Endothelial cell of umbilical vein (primary cell): ENCODE measurements at regions not wholly inside any gene's neighbourhood (a gene's known extent, or its start where the extent isn't known, plus 50 kb on each side); places are given as distances from the start of the nearest gene placed in this dataset.

Experiments used
- BruUV-seq: library from RNA; stranded (reverse); fragments of 400-500 nt; replicated peaks from 2 replicates; lab custom pipeline; 2021; lab: Mats Ljungman, UMichigan
- CTCF ChIA-PET: fragments of 300-600, 350-600 bp; sonication (Branson Sonifier 250); formaldehyde crosslinking; loops from one replicate; lab custom pipeline; 2021; ENCODE audit warnings: antibody characterized with exemption, inconsistent platforms; lab: Charles Lee
- POLR2A ChIA-PET: fragments of 300-600, 350-600 bp; sonication (Branson Sonifier 250); formaldehyde crosslinking; loops from one replicate; lab custom pipeline; 2021; ENCODE audit warnings: antibody characterized with exemption, inconsistent platforms; lab: Charles Lee
- DNase-seq: peaks from one replicate; pipeline ENCODE4 v3.0.0-alpha.2; 2011; ENCODE audit warnings: low read depth, low spot score
- FAIRE-seq: peaks from 2 replicates; lab custom pipeline; 2011; peaks lifted over from hg19 to GRCh38; lab: Jason Lieb, UNC
- H2AFZ ChIP-seq: 2 replicates; pipeline ENCODE4 v1.6.0; 2012; ENCODE audit warnings: low read depth, low read length, control low read depth, inconsistent platforms
- H3K27ac ChIP-seq: 2 replicates; pipeline ENCODE4 v1.5.1; 2011; ENCODE audit warnings: low read depth, mild to moderate bottlenecking, control low read depth, low read length, moderate library complexity; ENCODE audit not compliant: insufficient read depth
- H3K27me3 ChIP-seq, 2 experiments: 2 replicates each; pipeline versions ENCODE4 v1.6.0 to v1.6.1; 2011; ENCODE audit warnings: low read length in 2 of 2, mixed read lengths in 1 of 2; ENCODE audit not compliant: control insufficient read depth in 2 of 2, insufficient read depth in 2 of 2
- H3K36me3 ChIP-seq, 2 experiments: 2 replicates in 1 of 2; 3 replicates in 1 of 2; pipeline ENCODE4 v1.5.1; 2011; ENCODE audit warnings: low read length in 2 of 2, mild to moderate bottlenecking in 1 of 2, moderate library complexity in 1 of 2; ENCODE audit not compliant: control insufficient read depth in 2 of 2, insufficient read depth in 2 of 2; ENCODE audit errors: extremely low read depth in 1 of 2
- H3K4me1 ChIP-seq: 3 replicates; pipeline ENCODE4 v1.5.1; 2011; ENCODE audit warnings: mild to moderate bottlenecking, low read length; ENCODE audit not compliant: control insufficient read depth, insufficient read depth; ENCODE audit errors: extremely low read depth
- H3K4me2 ChIP-seq: 2 replicates; pipeline ENCODE4 v1.6.1; 2011; ENCODE audit warnings: low read length, control low read depth, mixed read lengths; ENCODE audit not compliant: insufficient read depth
- H3K4me3 ChIP-seq, 3 experiments: fragments of 200-600 bp in 1 of 3; sonication (generic), shearing (Covaris generic) in 1 of 3; replicated peaks in 1 of 3; 2 replicates each; pipeline ENCODE4 v1.5.1; 2011 to 2016; ENCODE audit warnings: control low read depth in 3 of 3, low read length in 3 of 3, mild to moderate bottlenecking in 2 of 3, inconsistent platforms in 1 of 3, low read depth in 1 of 3, moderate library complexity in 1 of 3; ENCODE audit not compliant: insufficient read depth in 1 of 3
- H3K79me2 ChIP-seq: 2 replicates; pipeline ENCODE4 v1.6.0; 2012; ENCODE audit warnings: low read length, inconsistent platforms; ENCODE audit not compliant: control insufficient read depth, insufficient read depth
- H3K9ac ChIP-seq: replicated peaks from 2 replicates; pipeline ENCODE3; 2011; ENCODE audit warnings: low read length, control low read depth; ENCODE audit not compliant: insufficient read depth; ENCODE audit errors: extremely low read depth
- H3K9me1 ChIP-seq: replicated peaks from 3 replicates; pipeline ENCODE4 v1.6.0; 2011; ENCODE audit warnings: mild to moderate bottlenecking, low read length; ENCODE audit not compliant: control insufficient read depth, insufficient read depth; ENCODE audit errors: extremely low read depth
- H3K9me3 ChIP-seq: replicated peaks from 2 replicates; pipeline ENCODE4 v1.5.1; 2012; ENCODE audit warnings: low read length, inconsistent platforms; ENCODE audit not compliant: control insufficient read depth, insufficient read depth
- H4K20me1 ChIP-seq: replicated peaks from 2 replicates; pipeline ENCODE3; 2011; ENCODE audit warnings: mild to moderate bottlenecking, low read length; ENCODE audit not compliant: control insufficient read depth, insufficient read depth; ENCODE audit errors: extremely low read depth
- EZH2 ChIP-seq: IDR thresholded peaks from 2 replicates; pipeline ENCODE4 v1.6.1; 2012; ENCODE audit warnings: borderline replicate concordance, low read depth, mild to moderate bottlenecking, moderate library complexity, low read length, inconsistent platforms; ENCODE audit not compliant: severe bottlenecking
- FOS ChIP-seq: IDR thresholded peaks from 2 replicates; pipeline ENCODE4 v1.6.1; 2011; ENCODE audit warnings: mild to moderate bottlenecking, low read length, moderate library complexity, borderline replicate concordance; ENCODE audit not compliant: insufficient read depth
- GATA2 ChIP-seq: IDR thresholded peaks from 2 replicates; pipeline ENCODE4 v1.7.0; 2011; ENCODE audit warnings: low read depth, mild to moderate bottlenecking, moderate library complexity, mixed read lengths, low read length; ENCODE audit not compliant: insufficient read length, insufficient read depth
- JUN ChIP-seq: IDR thresholded peaks from 2 replicates; pipeline ENCODE4 v1.6.1; 2011; ENCODE audit warnings: borderline replicate concordance, low read depth; ENCODE audit not compliant: insufficient read length, insufficient read depth
- MYC ChIP-seq: IDR thresholded peaks from one replicate; pipeline ENCODE4 v1.6.1; 2011; ENCODE audit warnings: mild to moderate bottlenecking, low read depth, low read length
- POLR2A ChIP-seq: IDR thresholded peaks from 2 replicates; pipeline ENCODE4 v1.6.1; 2012; ENCODE audit warnings: low read depth, mild to moderate bottlenecking, control low read depth, low read length
- POLR2AphosphoS5 ChIP-seq: IDR thresholded peaks from 2 replicates; pipeline ENCODE4 v1.6.1; 2012; ENCODE audit warnings: low read depth, mild to moderate bottlenecking, control low read depth, low read length, moderate library complexity; ENCODE audit not compliant: insufficient read depth
- dilution Hi-C: fragments of 300-500 bp; cut with MboI; formaldehyde crosslinking; loops from one replicate; pipeline ENCODE4 v1.15.0; 2019; ENCODE audit warnings: low sequenced_read_pairs; ENCODE audit not compliant: extremely low pct_ligation_motif_present
- intact Hi-C: fragments of 100-400 bp; cut with micrococcal nuclease; formaldehyde crosslinking; loops from one replicate; pipeline ENCODE4 v1.10.0; 2022
- TF ChIP-seq, protein P1 (sequence below): IDR thresholded peaks from 2 replicates; pipeline ENCODE4 v1.6.1; 2011; ENCODE audit not compliant: insufficient read depth, insufficient read length
- TF ChIP-seq, protein P2 (sequence below), 2 donors: IDR thresholded peaks; 1 replicate in 1 of 2; 2 replicates in 1 of 2; pipeline ENCODE4 v1.5.1; 2011; ENCODE audit warnings: low read length in 2 of 2, mild to moderate bottlenecking in 2 of 2, moderate library complexity in 2 of 2, control low read depth in 1 of 2, inconsistent platforms in 1 of 2, low read depth in 1 of 2; ENCODE audit not compliant: insufficient read depth in 1 of 2; ENCODE audit errors: extremely low read depth in 1 of 2

DNA sequence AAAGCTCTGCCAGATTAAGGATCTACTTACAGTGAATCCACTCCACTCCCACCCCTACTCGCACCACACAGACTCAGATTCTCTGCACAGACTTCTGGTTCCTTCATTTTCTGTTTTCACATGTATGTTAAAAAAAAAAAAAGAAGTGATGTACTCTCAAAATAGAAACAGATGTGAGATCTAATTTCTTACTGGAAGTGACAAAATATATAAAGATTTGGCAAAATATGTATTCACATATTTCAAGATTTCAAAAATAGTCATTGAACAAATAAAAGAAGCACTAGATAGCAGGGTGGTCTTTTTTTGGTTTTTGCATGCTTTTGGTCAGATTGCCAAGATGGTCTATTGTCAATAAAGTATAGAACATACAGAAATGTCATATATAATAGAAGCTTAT, 379.2 kb downstream of the TMEM167A start:
- dilution Hi-C loops (no loop called here), intact Hi-C loops (no loop called here)
- ChIA-PET POLR2A (no interaction called here), CTCF (no interaction called here)
- DNase-seq = no peak
- TF ChIP-seq, protein P1, sequence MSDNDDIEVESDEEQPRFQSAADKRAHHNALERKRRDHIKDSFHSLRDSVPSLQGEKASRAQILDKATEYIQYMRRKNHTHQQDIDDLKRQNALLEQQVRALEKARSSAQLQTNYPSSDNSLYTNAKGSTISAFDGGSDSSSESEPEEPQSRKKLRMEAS = no peak
- TF ChIP-seq POLR2A = no peak
- no peak for TF ChIP-seq FOS
- TF ChIP-seq, protein P2, sequence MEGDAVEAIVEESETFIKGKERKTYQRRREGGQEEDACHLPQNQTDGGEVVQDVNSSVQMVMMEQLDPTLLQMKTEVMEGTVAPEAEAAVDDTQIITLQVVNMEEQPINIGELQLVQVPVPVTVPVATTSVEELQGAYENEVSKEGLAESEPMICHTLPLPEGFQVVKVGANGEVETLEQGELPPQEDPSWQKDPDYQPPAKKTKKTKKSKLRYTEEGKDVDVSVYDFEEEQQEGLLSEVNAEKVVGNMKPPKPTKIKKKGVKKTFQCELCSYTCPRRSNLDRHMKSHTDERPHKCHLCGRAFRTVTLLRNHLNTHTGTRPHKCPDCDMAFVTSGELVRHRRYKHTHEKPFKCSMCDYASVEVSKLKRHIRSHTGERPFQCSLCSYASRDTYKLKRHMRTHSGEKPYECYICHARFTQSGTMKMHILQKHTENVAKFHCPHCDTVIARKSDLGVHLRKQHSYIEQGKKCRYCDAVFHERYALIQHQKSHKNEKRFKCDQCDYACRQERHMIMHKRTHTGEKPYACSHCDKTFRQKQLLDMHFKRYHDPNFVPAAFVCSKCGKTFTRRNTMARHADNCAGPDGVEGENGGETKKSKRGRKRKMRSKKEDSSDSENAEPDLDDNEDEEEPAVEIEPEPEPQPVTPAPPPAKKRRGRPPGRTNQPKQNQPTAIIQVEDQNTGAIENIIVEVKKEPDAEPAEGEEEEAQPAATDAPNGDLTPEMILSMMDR (IDR thresholded peaks at IDR 0.05; ENCODE audit: extremely low read depth in 1 of 2, insufficient read depth in 1 of 2, low read depth in 1 of 2, low read length in 2 of 2) = no peak
- TF ChIP-seq EZH2 = no peak
- TF ChIP-seq JUN = no peak
- no peak for TF ChIP-seq GATA2
- no peak for TF ChIP-seq MYC
- TF ChIP-seq POLR2AphosphoS5 = no peak
- Histone ChIP-seq H3K36me3 (no peaks in the 10 kb centered on the region), H3K4me1 (no peaks in the 10 kb centered on the region), H3K27me3 (peaks cover 0 to 1% of the 10 kb centered on the region in 2 experiments), H3K27ac (no peak overlapping the region), H3K9me3 (no peaks in the 10 kb centered on the region), H4K20me1 (no peaks in the 10 kb centered on the region), H3K4me3 (no peak overlapping the region), H3K4me2 (no peak overlapping the region), H3K79me2 (no peaks in the 10 kb centered on the region), H2AFZ (no peak overlapping the region), H3K9me1 (no peaks in the 10 kb centered on the region), H3K9ac (no peak overlapping the region)
- FAIRE-seq = no peak
- BruUV-seq = no TSS peak
